Kidney (tissue), 13 donors: ENCODE measurements at regions not wholly inside any gene's neighbourhood (a gene's known extent, or its start where the extent isn't known, plus 50 kb on each side); places are given as distances from the start of the nearest gene placed in this dataset.

ENCODE experiments used
- DNase-seq, 5 donors: peaks; one replicate each; pipeline ENCODE4 v3.0.0-alpha.2; 2013 to 2020
- FAIRE-seq: peaks from 2 replicates; lab custom pipeline; 2012; peaks lifted over from hg19 to GRCh38; lab: Jason Lieb, UNC
- H3K27ac ChIP-seq, 2 donors: one replicate each; pipeline ENCODE4 v1.7.0; 2013; ENCODE audit warnings: low read depth in 2 of 2, low read length in 2 of 2, inconsistent platforms in 1 of 2
- H3K27me3 ChIP-seq: one replicate; pipeline ENCODE4 v1.7.1; 2013; ENCODE audit warnings: low read length, inconsistent platforms; ENCODE audit not compliant: control insufficient read depth, insufficient read depth
- H3K36me3 ChIP-seq, 3 donors: one replicate each; pipeline versions ENCODE4 v1.7.0 to v1.7.1; 2013; ENCODE audit warnings: low read length in 3 of 3, control low read depth in 1 of 3, inconsistent platforms in 1 of 3; ENCODE audit not compliant: insufficient read depth in 3 of 3, control insufficient read depth in 2 of 3
- H3K4me1 ChIP-seq, 3 donors: one replicate each; pipeline versions ENCODE4 v1.7.0 to v1.7.1; 2013; ENCODE audit warnings: low read length in 3 of 3, inconsistent platforms in 1 of 3, low read depth in 1 of 3; ENCODE audit not compliant: control insufficient read depth in 2 of 3, insufficient read depth in 2 of 3
- H3K4me3 ChIP-seq, 3 donors: one replicate each; pipeline versions ENCODE4 v1.7.0 to v1.8.1; 2013; ENCODE audit warnings: low read length in 3 of 3, control low read depth in 1 of 3, inconsistent platforms in 1 of 3
- H3K9ac ChIP-seq, 3 donors: one replicate each; pipeline versions ENCODE4 v1.7.0 to v1.7.1; 2013; ENCODE audit warnings: low read length in 3 of 3, control low read depth in 1 of 3, inconsistent platforms in 1 of 3
- H3K9me3 ChIP-seq, 3 donors: one replicate each; pipeline versions ENCODE4 v1.7.0 to v1.7.1; 2013; ENCODE audit warnings: low read length in 3 of 3, control low read depth in 1 of 3, inconsistent platforms in 1 of 3; ENCODE audit not compliant: control insufficient read depth in 2 of 3, insufficient read depth in 1 of 3
- CTCF ChIP-seq: IDR thresholded peaks from 3 replicates; pipeline ENCODE4 v1.5.1; 2012; ENCODE audit warnings: mild to moderate bottlenecking, moderate library complexity, borderline replicate concordance; ENCODE audit not compliant: insufficient read depth; ENCODE audit errors: extremely low read depth
- intact Hi-C: fragments of 100-400 bp; cut with DNase I; formaldehyde crosslinking; loops from one replicate; pipeline ENCODE4 v1.11.1; 2022
- donor health status: control.
- donor health status: control.
- donor health status: control.
- donor health status: control.
- donor health status: control.
- donor health status: DM: yes; HTN: yes; CAD: no.
- donor health status: Normal renal cell carcinoma (clear cell type).

GRCh38 chr14:100470523-100470897, 116.7 kb downstream of the BEGAIN start:
- Histone ChIP-seq H3K9ac (no peak overlapping the region), H3K36me3 (peaks cover 0 to 2% (median 0%) of the 10 kb centered on the region in 3 donors), H3K4me1 (no peaks in the 10 kb centered on the region), H3K4me3 (no peak overlapping the region), H3K9me3 (no peaks in the 10 kb centered on the region), H3K27ac (no peak overlapping the region), H3K27me3 (no peaks in the 10 kb centered on the region)
- TF ChIP-seq CTCF = no peak
- intact Hi-C loops = no loop called here
- DNase-seq = no peak
- no peak for FAIRE-seq

GRCh38 chr14:100471441-100472093, 115.7 kb downstream of the BEGAIN start:
- TF ChIP-seq CTCF = no peak
- Histone ChIP-seq H3K27me3 (no peaks in the 10 kb centered on the region), H3K9me3 (no peaks in the 10 kb centered on the region), H3K4me1 (no peaks in the 10 kb centered on the region), H3K4me3 (no peak overlapping the region), H3K27ac (no peak overlapping the region), H3K36me3 (peaks cover 0 to 2% (median 0%) of the 10 kb centered on the region in 3 donors), H3K9ac (no peak overlapping the region)
- DNase-seq (no peak), FAIRE-seq (no peak)
- intact Hi-C loops = no loop called here

- H3K4me1 ChIP-seq = no peaks in the 10 kb centered on the region
- no peak for FAIRE-seq
Measured at GRCh38 chr14:100472094-100472455, 115.1 kb downstream of the BEGAIN start.

More at GRCh38 chr14:100472094-100472455, 115.1 kb downstream of the BEGAIN start:
- H3K27me3 ChIP-seq = no peaks in the 10 kb centered on the region
- H3K4me3 ChIP-seq = no peak overlapping the region
- H3K9ac ChIP-seq = no peak overlapping the region
- TF ChIP-seq CTCF = no peak
- intact Hi-C loops = no loop called here
- peaks cover 0 to 2% (median 0%) of the 10 kb centered on the region in 3 donors for H3K36me3 ChIP-seq
- no peak for DNase-seq
- H3K27ac ChIP-seq = no peak overlapping the region
- no peaks in the 10 kb centered on the region for H3K9me3 ChIP-seq
